ENCODE measurements at regions not wholly inside any gene's neighbourhood (a gene's known extent, or its start where the extent isn't known, plus 50 kb on each side); places are given as distances from the start of the nearest gene placed in this dataset.

GRCh38 chr12:38384816-38385378 lies 68.3 kb downstream of the ALG10B start:
- TF ChIP-seq RAD21 (IDR thresholded peaks at IDR 0.05; ENCODE audit: low read depth) (peak; percentile 34; the same call in 1 of the 2 replicates), TEAD4 (IDR thresholded peaks at IDR 0.05) (no peak)

GRCh38 chr12:38385486-38385885 lies 68.9 kb downstream of the ALG10B start:
- TF ChIP-seq TAF1 (IDR thresholded peaks at IDR 0.05; ENCODE audit: low read depth): no peak
- no peak for TF ChIP-seq FOXM1 (IDR thresholded peaks at IDR 0.05; ENCODE audit: borderline replicate concordance, low read depth)

GRCh38 chr12:38386205-38386985 lies 69.8 kb downstream of the ALG10B start:
- TF ChIP-seq TAF1 (IDR thresholded peaks at IDR 0.05; ENCODE audit: low read depth): no peak
- no peak for TF ChIP-seq RAD21 (IDR thresholded peaks at IDR 0.05; ENCODE audit: low read depth)
- TF ChIP-seq MAX (IDR thresholded peaks at IDR 0.05): no peak
- TF ChIP-seq EP300 (IDR thresholded peaks at IDR 0.05; ENCODE audit: borderline replicate concordance): no peak

GRCh38 chr12:38389614-38390013 lies 73.0 kb downstream of the ALG10B start:
- TF ChIP-seq TEAD4 (IDR thresholded peaks at IDR 0.05) (no peak), REST (IDR thresholded peaks at IDR 0.05; ENCODE audit: low read depth) (no peak), EP300 (IDR thresholded peaks at IDR 0.05; ENCODE audit: borderline replicate concordance) (no peak), TCF12 (IDR thresholded peaks at IDR 0.05; ENCODE audit: low read depth) (no peak), FOXM1 (IDR thresholded peaks at IDR 0.05; ENCODE audit: borderline replicate concordance, low read depth) (no peak), EGR1 (IDR thresholded peaks at IDR 0.05) (no peak), RAD21 (IDR thresholded peaks at IDR 0.05; ENCODE audit: low read depth) (no peak), CEBPB (IDR thresholded peaks at IDR 0.05) (no peak), NFIC (IDR thresholded peaks at IDR 0.05) (no peak)

GRCh38 chr12:38391007-38391406 lies 74.4 kb downstream of the ALG10B start:
- no peak for TF ChIP-seq ZBTB7A (IDR thresholded peaks at IDR 0.05; ENCODE audit: low read depth)
- no peak for TF ChIP-seq CREB1 (IDR thresholded peaks at IDR 0.05; ENCODE audit: low read depth)
- no peak for TF ChIP-seq TAF1 (IDR thresholded peaks at IDR 0.05; ENCODE audit: low read depth)
- no peak for TF ChIP-seq FOXM1 (IDR thresholded peaks at IDR 0.05; ENCODE audit: borderline replicate concordance, low read depth)
- no peak for TF ChIP-seq EGR1 (IDR thresholded peaks at IDR 0.05)
- no peak for TF ChIP-seq EP300 (IDR thresholded peaks at IDR 0.05; ENCODE audit: borderline replicate concordance)
- TF ChIP-seq TEAD4 (IDR thresholded peaks at IDR 0.05): no peak
- no peak for TF ChIP-seq MAX (IDR thresholded peaks at IDR 0.05)
- no peak for TF ChIP-seq USF1 (IDR thresholded peaks at IDR 0.05)
- no peak for TF ChIP-seq RAD21 (IDR thresholded peaks at IDR 0.05; ENCODE audit: low read depth)
- TF ChIP-seq NFIC (IDR thresholded peaks at IDR 0.05): no peak

- no peak for TF ChIP-seq YY1 (IDR thresholded peaks at IDR 0.05; ENCODE audit: low read depth)
- no peak for TF ChIP-seq TCF12 (IDR thresholded peaks at IDR 0.05; ENCODE audit: low read depth)
- no peak for TF ChIP-seq TAF1 (IDR thresholded peaks at IDR 0.05; ENCODE audit: low read depth)
- TF ChIP-seq TEAD4 (IDR thresholded peaks at IDR 0.05): no peak
- TF ChIP-seq EP300 (IDR thresholded peaks at IDR 0.05; ENCODE audit: borderline replicate concordance): no peak
- TF ChIP-seq EGR1 (IDR thresholded peaks at IDR 0.05): no peak
- no peak for TF ChIP-seq NFIC (IDR thresholded peaks at IDR 0.05)
- no peak for TF ChIP-seq CEBPB (IDR thresholded peaks at IDR 0.05)
- TF ChIP-seq FOXM1 (IDR thresholded peaks at IDR 0.05; ENCODE audit: borderline replicate concordance, low read depth): no peak
Measured at GRCh38 chr12:38392554-38393144, 76.1 kb downstream of the ALG10B start.

- TF ChIP-seq EGR1 (IDR thresholded peaks at IDR 0.05) (no peak), USF1 (IDR thresholded peaks at IDR 0.05) (no peak), REST (IDR thresholded peaks at IDR 0.05; ENCODE audit: low read depth) (no peak), ZBTB7A (IDR thresholded peaks at IDR 0.05; ENCODE audit: low read depth) (no peak), CEBPB (IDR thresholded peaks at IDR 0.05) (no peak), FOXM1 (IDR thresholded peaks at IDR 0.05; ENCODE audit: borderline replicate concordance, low read depth) (no peak), YY1 (IDR thresholded peaks at IDR 0.05; ENCODE audit: low read depth) (no peak), TCF12 (IDR thresholded peaks at IDR 0.05; ENCODE audit: low read depth) (no peak), NFIC (IDR thresholded peaks at IDR 0.05) (no peak), CREB1 (IDR thresholded peaks at IDR 0.05; ENCODE audit: low read depth) (no peak), RAD21 (IDR thresholded peaks at IDR 0.05; ENCODE audit: low read depth) (no peak), TAF1 (IDR thresholded peaks at IDR 0.05; ENCODE audit: low read depth) (no peak), EP300 (IDR thresholded peaks at IDR 0.05; ENCODE audit: borderline replicate concordance) (no peak), MAX (IDR thresholded peaks at IDR 0.05) (no peak), TEAD4 (IDR thresholded peaks at IDR 0.05) (no peak)
Measured at GRCh38 chr12:38399711-38400206, 83.2 kb downstream of the ALG10B start.
